Testis (tissue), 2 donors: ENCODE measurements at regions not wholly inside any gene's neighbourhood (a gene's known extent, or its start where the extent isn't known, plus 50 kb on each side); places are given as distances from the start of the nearest gene placed in this dataset.

Experiments used
- DNase-seq: peaks from one replicate; pipeline ENCODE4 v3.0.0-alpha.2; 2019
- H3K27ac ChIP-seq, 2 donors: fragments of 200-600 bp; sonication (generic); one replicate each; pipeline ENCODE4 v1.5.1; 2019
- H3K27me3 ChIP-seq: fragments of 200-600 bp; sonication (generic); one replicate; pipeline ENCODE4 v1.5.1; 2019
- H3K36me3 ChIP-seq: fragments of 200-600 bp; sonication (generic); one replicate; pipeline ENCODE4 v1.5.1; 2017; ENCODE audit warnings: low read depth; ENCODE audit errors: missing control alignments
- H3K4me1 ChIP-seq: fragments of 200-600 bp; sonication (generic); one replicate; pipeline ENCODE4 v1.5.1; 2019
- H3K4me3 ChIP-seq, 2 donors: fragments of 200-600 bp; sonication (generic); one replicate each; pipeline ENCODE4 v1.5.1; 2017 to 2019
- H3K9me3 ChIP-seq: fragments of 200-600 bp; sonication (generic); one replicate; pipeline ENCODE4 v1.5.1; 2017
- CTCF ChIP-seq, 3 experiments: fragments of 450-650 bp in 2 of 3; fragments of 200-600 bp in 1 of 3; sonication (generic) in 1 of 3; IDR thresholded peaks; one replicate each; pipeline ENCODE4 v1.5.1; 2016 to 2019; ENCODE audit warnings: antibody characterized with exemption in 3 of 3, mild to moderate bottlenecking in 2 of 3, moderate library complexity in 1 of 3
- POLR2A ChIP-seq: fragments of 450-650 bp; IDR thresholded peaks from one replicate; pipeline ENCODE4 v1.6.1; 2017; ENCODE audit warnings: antibody characterized with exemption, mild to moderate bottlenecking, moderate library complexity
- WGBS, 2 donors: methylation state at CpG; one replicate each; pipeline ENCODE4 v1.1.5; 2018; 5-methylcytosine and 5-hydroxymethylcytosine counted together
- intact Hi-C: fragments of 100-400 bp; cut with DNase I; formaldehyde crosslinking; loops from one replicate; pipeline ENCODE4 v1.15.1; 2023; ENCODE audit warnings: low total_unique reads

- 52 to 69% methylated on average over 6 of the region's 6 CpGs for WGBS, 2 donors
- Histone ChIP-seq H3K9me3 (no peaks in the 10 kb centered on the region), H3K36me3 (no peaks in the 10 kb centered on the region), H3K27ac (no peak overlapping the region), H3K4me1 (no peaks in the 10 kb centered on the region), H3K27me3 (no peaks in the 10 kb centered on the region), H3K4me3 (no peak overlapping the region)
- TF ChIP-seq CTCF (IDR thresholded peaks at IDR 0.05) = no peak
- no peak for TF ChIP-seq POLR2A
- DNase-seq = no peak
- intact Hi-C loops = no loop called here
Measured at GRCh38 chr7:49229246-49229645, 304.9 kb downstream of the CDC14C start.

- TF ChIP-seq CTCF (IDR thresholded peaks at IDR 0.05) = no peak
- no peak for TF ChIP-seq POLR2A
- Histone ChIP-seq H3K4me1 (no peaks in the 10 kb centered on the region), H3K36me3 (no peaks in the 10 kb centered on the region), H3K4me3 (no peak overlapping the region), H3K9me3 (no peaks in the 10 kb centered on the region), H3K27ac (no peak overlapping the region), H3K27me3 (no peaks in the 10 kb centered on the region)
- DNase-seq = no peak
- intact Hi-C loops = no loop called here
- WGBS, 2 donors = 52 to 56% methylated on average over 2 of the region's 2 CpGs
Measured at GRCh38 chr7:49243521-49243920, 319.2 kb downstream of the CDC14C start.

- 18 to 22% methylated on average over 1 of the region's 1 CpG for WGBS, 2 donors
- no peak overlapping the region for H3K4me3 ChIP-seq
- TF ChIP-seq CTCF (IDR thresholded peaks at IDR 0.05) (no peak), POLR2A (no peak)
- no peaks in the 10 kb centered on the region for H3K4me1 ChIP-seq
- H3K9me3 ChIP-seq = no peaks in the 10 kb centered on the region
- DNase-seq = no peak
- no peaks in the 10 kb centered on the region for H3K36me3 ChIP-seq
- intact Hi-C loops = no loop called here
- no peak overlapping the region for H3K27ac ChIP-seq
- no peaks in the 10 kb centered on the region for H3K27me3 ChIP-seq
Measured at GRCh38 chr7:49244543-49244942, 320.2 kb downstream of the CDC14C start.

GRCh38 chr7:49245062-49245461 is 320.7 kb downstream of the CDC14C start:
- Histone ChIP-seq H3K4me1 (no peaks in the 10 kb centered on the region), H3K27ac (no peak overlapping the region), H3K36me3 (no peaks in the 10 kb centered on the region), H3K4me3 (no peak overlapping the region), H3K9me3 (no peaks in the 10 kb centered on the region), H3K27me3 (no peaks in the 10 kb centered on the region)
- intact Hi-C loops = no loop called here
- WGBS, 2 donors = 70 to 73% methylated on average over 3 of the region's 3 CpGs
- no peak for DNase-seq
- TF ChIP-seq POLR2A (no peak), CTCF (IDR thresholded peaks at IDR 0.05) (no peak)

- no peak for TF ChIP-seq CTCF (IDR thresholded peaks at IDR 0.05)
- TF ChIP-seq POLR2A = no peak
- H3K27ac ChIP-seq = no peak overlapping the region
- no peaks in the 10 kb centered on the region for H3K36me3 ChIP-seq
- no peak overlapping the region for H3K4me3 ChIP-seq
- WGBS, 2 donors = 81 to 84% methylated on average over 3 of the region's 3 CpGs
- no peaks in the 10 kb centered on the region for H3K9me3 ChIP-seq
- no peaks in the 10 kb centered on the region for H3K4me1 ChIP-seq
- no peaks in the 10 kb centered on the region for H3K27me3 ChIP-seq
- intact Hi-C loops = no loop called here
- DNase-seq = no peak
Measured at GRCh38 chr7:49247759-49248158, 323.4 kb downstream of the CDC14C start.
